Activated naive CD4-positive, alpha-beta T cell treated with anti-CD3 and anti-CD28 coated beads, Interleukin-2, amount 50 U/mL, for 16 hours (primary cell): ENCODE measurements at regions not wholly inside any gene's neighbourhood (a gene's known extent, or its start where the extent isn't known, plus 50 kb on each side); places are given as distances from the start of the nearest gene placed in this dataset.
"Not testable (repeated sequence)": the region's sequence is repeated elsewhere in the genome, so short reads cannot be mapped to it uniquely, and the experiment has no call there.

Source experiments
- DNase-seq: peaks from one replicate; pipeline ENCODE4 v3.0.0-alpha.2; 2020

DNA sequence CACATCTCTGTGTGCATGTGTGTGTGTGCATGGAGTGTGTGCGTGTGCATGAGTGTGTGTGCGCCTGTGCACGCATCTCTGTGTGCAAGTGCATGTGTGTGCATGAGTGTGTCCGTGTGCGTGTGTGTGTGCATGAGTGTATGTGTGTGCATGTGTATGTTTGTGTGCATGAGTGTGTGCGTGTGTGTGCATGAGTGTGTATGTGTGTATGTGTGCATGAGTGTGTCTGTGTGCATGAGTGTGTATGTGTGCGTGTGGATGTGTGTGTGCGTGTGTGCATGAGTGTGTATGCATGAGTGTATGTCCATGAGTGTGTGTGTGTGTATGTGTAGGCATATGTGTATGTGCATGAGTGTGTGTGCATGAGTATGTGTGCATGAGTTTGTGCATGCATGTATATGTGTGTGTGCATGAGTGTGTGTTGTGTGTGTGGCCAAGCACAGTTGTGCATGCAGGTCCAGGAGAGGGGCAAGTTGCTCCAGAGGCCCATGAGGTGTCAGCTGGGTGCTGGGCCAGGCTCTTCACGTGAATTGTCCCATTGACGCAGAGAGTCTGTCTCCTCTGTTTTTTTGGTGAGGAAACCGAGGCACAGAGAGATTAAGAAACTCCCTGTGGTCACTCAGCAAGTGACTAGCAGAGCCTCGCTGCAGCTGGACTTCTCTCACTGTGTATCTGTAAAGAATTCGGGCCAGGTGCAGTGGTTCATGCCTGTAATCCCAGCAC lies 75.5 kb downstream of the ASB1 start:
- DNase-seq, result no peak

DNA sequence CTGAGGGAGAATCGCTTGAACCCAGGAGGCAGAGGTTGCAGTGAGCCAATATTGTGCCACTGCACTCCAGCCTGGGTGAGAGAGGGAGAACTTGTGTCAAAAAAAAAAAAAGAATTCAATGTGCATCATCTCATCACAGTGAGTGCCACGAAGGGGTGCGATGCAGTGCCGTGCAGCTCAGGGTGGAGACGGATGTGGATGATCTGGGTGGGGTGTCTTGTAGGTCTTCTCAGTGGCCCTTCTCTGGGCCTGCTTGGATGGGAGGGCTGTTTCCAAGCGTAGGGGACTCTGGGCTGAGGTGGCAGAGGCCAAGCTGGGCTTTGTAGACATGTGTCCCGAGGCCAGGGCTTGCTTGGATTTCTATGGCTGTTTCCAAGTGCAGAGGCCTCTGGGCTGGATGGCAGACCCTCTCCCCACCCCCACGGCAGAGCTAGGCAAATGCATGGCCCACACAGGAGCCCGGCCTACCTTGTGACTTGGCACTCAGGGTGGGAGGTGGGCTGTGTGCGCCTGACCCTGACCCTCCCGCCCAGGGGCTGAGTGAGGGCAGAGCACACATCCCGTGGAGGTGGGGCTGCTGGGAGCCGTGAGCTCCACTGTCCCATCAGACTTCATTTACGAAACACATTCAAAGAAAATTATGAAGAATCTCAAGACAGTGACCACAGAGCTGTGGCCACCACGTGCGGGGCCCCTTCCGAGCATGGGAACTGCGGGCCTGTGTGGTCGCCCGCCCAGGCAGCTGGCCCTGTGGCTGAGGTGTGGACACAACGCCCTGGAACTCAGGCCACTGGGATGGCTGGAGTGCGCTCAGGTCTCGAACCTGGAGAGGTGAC lies 76.4 kb downstream of the ASB1 start:
- no peak for DNase-seq

DNA sequence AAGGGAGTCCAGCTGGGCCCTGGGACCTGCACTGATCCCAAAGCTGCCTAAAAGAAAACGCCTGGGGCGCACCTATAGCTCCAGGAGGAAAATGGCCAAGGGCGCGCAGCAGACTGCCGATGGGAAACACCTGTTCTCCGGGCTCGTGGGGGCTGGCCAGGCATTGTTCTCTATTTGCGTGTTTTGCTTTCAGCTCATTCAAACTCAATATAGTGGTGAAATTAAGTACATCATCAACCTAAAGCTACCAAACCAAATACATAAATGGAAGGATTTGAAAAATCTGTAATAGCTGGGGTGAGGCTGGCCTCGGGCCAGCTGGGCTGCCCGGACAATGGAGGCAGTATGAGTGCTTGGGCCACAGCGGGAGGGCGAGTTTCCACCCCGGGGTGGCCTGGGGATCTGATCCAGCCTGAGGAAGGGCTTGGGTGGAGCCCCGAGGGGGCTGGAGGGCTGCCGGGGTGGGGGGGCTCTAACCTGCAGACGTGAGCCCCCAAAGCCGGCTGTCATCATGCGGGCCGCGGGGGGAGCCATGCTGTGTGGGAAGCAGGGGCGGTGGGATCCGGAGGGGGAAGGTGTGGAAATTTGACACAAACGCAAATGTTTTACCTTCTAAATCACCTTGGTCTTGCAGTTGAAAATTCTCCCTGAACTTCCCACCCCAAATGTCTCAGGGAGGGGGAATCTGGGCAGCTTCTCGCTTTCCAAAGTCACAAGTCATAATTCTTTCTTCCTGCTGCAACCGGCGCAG lies 77.6 kb downstream of the ASB1 start:
- DNase-seq, result no peak

DNA sequence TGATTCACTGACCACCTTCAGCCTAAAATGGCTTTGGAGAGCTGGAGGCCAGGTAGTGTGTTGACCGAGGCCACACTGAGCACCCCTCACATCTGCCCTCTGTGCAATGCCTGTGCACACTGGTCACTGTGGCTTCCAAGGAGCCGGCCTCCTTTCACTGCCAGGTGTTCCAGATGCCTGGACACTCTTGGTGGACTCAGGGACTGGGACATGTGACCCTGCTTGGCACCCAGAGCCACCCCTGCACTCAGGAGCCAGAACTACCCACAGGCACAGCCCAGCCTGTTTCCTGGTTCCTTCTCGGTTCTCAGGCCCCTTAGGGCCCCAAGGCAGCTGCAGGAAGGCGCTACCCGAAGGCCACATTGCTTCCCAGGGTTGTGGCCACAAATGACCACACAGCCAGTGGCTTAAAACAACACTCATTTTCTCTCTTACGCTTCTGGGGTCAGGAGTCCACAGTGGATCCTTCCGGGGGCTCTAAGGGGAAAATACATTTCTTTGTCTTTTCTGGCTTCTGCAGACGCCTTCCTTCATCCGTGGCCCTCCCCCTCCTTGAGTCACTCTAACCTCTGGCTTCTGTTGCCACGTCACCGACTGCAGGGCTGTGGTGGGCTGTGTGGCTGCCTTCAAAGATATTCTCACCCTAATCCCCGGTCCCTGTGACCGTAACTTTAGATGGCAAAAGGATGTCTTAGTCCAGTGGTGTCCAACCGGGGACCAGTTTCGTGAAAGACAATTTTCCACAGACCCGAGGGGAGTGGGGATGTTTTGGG lies 78.6 kb downstream of the ASB1 start:
- no peak for DNase-seq

DNA sequence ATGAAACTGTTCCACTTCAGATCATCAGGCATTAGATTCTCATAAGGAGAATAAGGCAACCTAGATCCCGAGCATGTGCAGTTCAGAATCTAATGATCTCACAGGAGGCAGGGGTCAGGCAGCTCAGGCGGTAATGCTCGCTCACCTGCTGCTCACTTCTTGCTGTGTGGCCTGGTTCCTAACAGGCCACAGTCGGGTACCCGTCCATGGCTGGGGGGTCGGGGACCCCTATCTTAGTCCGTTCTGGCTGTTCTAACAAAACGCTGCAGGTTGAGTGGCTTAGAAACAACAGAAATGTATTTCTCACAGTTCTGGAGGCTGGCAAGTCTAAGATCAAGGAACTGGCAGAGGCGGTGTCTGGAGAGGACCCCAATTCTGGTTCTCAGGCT lies 79.2 kb downstream of the ASB1 start:
- no peak for DNase-seq

DNA sequence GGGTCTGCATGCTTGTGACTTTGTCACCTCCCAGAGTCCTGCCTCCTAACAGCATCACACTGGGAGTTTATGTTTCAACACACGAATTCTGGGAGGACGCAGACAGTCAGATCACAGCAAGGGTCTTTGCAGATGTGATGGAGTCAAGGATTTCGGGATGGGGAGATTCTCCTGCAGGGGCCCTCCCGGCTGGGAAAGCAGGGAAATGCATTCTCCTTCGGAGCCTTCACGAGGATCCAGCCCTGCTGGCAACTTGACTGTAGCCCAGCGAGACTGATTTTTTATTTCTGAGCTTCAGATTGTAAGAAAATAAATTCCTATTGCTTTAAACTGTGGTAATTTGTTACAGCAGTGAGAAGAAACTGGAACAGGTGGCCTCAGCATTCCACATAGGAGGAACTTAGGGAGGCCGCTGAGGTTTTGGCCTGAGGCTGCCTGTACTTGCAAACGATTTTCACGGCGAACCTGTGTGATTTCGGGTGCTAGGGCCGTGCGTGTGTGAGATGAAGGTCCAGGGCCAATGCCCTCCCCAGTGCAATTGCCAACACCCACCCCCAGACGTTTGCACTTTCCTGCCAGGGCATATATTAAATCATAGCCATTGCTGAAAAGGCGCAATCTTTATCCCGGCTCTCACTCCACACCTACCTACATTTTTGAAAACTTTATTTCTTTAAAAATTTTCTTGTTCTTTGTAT lies 79.8 kb downstream of the ASB1 start:
- DNase-seq, result no peak

DNA sequence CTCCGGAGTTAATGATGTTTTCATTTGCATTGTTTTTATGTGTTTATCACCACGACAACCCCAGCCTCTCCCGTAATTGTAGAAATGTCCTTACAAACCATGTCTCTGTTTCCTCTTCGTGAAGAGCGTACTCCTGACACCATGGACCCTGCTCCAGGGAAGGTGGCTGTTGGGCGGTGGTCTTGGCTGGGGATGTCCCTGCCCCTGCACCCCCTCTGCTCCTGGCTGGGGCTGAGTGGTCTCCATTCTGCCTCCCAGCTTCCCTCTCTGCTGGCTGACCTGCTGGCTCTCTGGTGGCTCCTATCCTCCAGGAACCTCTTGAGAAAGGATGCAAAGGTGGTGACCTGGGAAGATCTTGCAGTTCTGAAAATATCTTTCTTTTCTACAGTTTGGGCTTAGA lies 81.1 kb downstream of the ASB1 start:
- DNase-seq, result no peak

DNA sequence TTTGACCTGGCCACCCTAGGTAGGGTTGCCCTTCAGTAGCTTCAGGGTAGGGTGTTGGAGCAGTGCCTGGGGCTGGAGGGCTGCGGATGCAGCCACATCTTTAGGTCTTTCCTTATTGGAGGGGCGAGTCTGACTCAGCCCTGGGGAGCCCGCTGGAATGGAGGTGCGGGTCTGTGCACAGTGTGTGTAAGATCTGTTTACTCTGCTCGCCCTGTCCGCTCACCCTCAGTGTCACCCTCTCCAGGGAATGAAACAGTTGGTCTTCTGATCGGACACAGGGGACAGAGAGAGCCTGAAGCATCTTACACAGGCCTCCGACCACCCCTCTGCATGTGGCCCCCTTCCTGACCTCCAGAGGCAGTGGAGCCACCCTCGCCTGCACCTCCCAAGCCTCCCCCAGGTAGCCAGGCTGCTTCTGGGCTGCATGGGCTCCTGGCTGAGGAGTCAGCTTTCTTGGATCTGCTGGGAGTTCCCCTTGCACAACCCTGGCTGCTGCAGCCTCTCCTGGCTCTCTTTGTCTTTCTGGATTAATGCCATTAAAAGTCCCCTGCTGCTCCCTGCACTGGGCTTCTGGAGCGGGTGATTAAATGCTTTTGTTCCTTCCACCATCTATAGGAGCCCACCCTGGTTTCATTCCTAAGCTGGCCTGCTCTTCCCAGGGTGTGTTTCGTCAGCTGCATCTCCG lies 82.6 kb downstream of the ASB1 start:
- no peak for DNase-seq

DNA sequence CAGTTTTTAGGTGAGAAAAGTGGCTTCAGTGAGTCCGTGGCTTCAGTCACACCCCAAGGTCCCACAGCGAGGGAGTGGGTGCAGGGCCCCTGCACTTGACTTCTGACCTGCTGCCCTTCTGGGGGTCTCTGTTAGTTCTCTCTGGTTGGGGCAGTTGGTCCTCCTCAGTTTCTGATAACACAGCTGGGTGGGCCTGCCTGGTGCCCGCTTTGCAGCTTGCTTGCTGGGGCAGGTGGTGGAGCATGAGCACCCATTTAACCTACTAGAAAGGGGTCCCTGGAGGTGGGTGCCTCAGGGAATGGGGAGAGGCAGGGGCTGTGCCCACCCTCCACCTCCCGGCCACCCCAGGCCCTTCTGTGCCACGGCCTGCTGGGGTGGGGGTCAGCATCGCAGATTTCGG lies 83.2 kb downstream of the ASB1 start:
- no peak for DNase-seq

DNA sequence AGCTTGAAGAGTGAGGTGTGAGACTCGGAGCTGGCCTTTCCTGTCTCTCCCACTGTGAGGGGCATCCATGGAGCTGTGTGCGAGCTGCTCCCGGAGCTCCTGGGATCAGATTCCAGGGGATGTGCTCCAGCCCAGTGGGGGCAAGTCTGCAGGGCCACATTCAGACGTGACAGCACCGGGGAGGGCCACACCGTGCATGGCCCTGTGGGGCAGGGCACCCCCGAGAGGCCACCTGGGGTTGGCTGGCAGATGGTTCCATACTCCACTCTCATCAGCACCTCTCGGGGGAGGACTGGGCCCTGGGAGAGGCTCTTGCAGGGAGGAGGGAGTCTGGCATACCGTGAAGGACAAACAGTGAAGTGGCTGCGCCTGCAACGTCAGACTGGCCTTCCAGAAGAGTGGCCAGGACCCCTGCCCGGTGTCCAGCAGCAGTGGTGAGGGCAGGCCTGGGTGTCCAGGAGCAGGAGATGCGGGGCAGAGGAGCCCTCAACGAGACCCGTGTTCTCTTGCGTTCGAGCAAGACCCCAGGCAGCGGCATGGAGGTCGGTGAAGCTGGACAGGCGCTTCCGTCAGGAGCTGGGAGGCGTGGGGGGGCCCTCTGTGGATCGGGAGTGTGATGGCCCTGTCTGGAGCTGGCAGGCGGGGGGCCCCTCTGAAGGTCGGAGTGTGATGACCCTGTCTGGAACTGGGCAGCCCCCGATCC lies 84.3 kb downstream of the ASB1 start:
- no peak for DNase-seq

DNA sequence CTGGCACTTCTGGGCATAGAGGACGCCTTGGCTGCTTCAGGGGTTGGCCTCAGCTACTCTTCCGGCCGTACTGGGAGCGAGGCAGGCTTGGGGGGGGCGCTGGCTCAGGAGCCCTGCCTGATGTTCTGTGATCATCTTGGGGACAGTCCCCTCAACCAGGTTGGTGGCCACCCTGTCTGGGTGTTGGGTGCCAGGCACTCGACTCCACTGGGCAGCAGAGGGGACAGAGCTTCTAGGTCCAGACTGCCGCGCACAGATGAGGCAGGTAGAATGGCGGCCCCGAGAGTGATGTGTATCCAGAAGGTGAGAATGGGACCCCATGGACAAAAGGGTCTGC lies 84.9 kb downstream of the ASB1 start:
- DNase-seq, result no peak

DNA sequence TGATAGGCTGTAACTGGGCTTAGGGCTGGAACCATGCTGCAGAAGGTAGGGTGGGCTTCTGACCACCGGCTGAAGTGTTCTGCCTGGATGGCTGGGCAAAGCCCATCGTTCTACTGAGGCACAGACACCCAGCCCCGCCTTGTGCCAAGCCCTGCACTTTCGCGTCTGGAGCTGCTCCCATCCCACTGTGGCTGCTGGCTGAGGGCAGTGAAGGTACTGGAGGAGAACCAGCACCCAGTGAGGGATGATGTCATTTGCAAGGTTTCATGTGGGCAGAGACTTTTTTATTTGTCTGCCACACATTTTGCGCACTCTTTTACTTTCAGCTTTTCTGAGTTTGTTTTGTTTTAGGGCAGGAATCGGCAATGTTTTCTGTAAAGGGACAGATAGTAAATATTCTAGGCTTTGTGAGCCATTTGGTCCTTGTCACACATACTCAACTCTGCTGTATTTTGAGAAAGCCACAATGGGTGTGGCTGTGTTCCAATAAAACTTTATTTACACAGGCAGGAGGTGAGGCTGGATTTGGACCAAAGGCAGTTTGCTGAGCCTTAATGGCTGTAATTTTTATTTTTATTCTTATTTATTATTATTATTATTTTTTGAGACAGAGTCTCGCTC lies 85.6 kb downstream of the ASB1 start:
- DNase-seq, result no peak

DNA sequence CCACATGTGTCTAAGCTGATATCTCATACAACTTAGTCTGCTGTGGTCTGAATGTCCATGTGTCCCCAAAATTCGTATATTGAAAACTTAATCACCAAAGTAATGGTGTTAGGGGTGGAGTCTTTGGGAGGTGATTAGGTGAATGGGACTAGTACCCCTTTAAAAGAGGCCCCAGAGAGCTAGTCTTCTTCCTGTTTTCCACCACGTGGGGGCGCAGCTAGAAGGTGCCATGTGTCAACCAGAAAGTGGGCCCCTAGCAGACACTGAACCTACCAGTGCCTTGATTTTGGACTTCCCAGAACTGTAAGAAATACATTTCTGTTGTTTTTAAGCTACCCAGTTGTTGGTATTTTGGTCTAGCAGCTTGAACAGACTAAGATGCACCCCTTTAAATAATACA lies 86.6 kb downstream of the ASB1 start:
- no peak for DNase-seq

DNA sequence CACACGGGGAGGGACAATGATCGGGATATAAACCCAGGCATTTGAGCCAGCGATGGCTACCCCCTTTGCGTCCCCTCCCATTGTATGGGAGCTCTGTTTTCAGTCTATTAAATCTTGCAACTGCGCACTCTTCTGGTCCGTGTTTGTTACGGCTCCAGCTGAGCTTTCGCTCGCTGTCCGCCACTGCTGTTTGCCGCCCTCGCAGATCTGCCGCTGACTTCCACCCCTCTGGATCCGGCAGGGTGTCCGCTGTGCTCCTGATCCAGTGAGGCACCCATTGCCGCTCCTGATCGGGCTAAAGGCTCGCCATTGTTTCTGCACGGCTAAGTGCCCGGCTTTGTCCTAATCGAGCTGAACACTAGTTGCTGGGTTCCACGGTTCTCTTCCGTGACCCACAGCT lies 87.3 kb downstream of the ASB1 start:
- DNase-seq, result not testable (repeated sequence)

DNA sequence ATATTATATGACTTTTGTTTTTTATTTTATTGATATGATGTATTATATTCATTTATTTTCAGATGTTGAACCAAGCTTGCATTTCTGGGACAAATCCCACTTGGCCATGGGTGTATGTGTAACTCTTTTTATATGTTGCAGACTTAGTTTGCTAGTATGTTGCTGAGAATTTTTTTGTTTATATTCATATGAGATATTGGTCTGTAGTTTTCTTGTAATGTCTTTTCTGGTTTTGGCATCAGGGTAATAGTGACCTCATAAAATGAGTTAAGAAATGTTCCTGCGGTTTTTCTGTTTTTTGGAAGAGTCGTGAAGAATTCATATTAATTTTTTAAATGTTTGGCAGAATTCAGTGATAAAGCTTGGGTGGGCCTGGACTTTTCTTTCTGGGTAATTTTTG lies 88.7 kb downstream of the ASB1 start:
- DNase-seq, result no peak

DNA sequence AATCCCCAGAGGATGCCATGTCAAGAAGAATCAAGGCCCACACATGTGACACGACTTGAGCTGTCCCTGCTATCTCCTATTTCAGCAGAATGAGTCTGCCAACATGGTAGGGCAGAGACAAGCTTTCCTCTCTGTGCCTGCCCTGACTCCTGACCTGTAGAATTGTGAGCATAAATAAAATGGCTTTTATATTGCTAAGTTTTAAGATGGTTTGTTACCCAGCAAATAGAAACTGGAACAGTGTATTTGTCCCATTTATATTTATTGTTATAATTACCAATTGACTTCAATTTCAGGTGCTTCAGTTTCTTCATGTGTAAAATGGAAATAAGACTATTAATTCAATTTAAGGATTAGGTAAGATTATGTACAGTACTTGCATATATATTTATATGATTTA lies 90.5 kb downstream of the ASB1 start:
- DNase-seq, result no peak

DNA sequence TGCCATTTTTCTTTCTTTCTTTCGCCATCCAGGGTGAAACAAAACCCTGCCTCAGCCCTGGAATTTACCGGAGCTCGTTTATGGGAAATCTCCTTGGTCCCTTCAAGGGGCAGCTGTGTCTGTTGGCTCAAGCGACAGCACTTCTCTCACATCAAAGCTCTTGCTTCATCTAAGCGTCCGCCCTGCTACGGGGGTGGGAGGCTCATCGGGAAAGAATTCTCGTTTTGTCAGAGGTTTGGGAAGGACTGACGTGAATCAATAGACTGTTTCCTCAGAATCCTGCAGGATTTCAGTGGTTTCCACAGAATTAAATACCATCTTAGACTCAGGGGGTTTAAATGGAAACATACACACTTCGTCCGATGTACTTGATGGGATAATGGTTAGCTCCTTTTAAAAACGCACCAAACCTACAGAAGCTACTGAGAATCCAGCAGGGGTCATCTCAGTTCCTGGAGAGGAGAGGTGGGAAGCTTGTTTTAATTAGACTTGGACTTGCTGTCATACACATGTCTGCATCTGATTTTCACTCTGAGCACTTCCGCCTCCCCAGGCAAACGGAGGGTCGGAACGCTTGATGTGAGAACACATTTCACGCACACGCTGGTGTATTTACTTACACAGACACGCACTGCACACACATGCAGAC lies 91.6 kb downstream of the ASB1 start:
- DNase-seq, result no peak

DNA sequence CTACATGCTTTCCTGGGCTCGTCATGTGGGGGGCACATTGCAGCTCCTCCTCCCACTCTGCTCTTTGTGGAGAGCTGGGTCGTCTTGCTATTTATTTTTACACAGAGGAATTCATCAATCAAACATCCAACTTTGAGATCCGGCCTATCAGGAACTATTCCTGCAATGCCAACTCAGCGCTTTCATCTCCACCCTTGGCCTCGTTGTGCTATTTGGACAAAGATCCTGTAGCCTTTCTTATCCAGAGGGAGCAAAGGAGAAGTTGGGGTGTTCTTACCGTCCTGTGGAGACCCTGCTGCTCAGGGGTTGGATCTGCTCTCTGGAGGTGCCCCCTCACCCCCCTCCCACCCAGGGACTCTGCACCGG lies 92.1 kb downstream of the ASB1 start:
- no peak for DNase-seq

DNA sequence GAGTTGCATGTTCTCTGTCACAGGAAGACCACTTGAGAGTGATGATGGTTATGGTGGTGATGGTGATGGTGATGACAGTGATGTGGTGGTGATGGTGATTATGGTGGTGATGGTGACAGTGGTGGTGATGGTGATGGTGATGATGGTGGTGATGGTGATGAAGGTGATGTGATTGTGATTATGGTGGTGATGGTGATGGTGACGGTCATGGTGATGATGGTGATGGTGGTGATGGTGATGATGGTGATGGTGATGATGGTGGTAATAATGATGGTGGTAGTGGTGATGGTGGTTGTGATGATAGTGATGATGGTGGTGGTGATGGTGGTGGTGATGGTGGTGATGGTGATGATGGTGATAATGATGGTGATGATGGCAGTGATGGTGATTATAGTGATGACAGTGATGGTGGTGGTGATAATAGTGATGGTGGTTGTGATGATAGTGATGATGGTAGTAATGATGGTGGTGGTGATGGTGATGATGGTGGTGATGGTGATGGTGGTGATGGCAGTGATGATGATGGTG lies 93.7 kb downstream of the ASB1 start:
- DNase-seq, result no peak

DNA sequence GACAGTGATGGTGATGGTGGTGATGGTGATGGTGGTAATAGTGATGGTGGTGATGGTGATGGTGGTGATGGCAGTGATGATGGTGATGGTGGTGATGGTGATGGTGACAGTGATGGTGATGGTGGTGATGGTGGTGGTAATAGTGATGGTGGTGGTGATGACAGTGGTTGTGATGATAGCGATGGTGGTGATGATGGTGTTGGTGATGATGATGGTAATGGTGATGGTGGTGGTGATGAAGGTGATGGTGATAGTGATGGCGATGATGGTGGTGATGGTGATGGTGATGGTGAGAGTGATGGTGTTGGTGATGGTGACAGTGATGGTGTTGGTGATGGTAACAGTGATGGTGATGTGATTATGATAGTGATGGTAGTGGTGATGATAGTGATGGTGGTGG lies 94.3 kb downstream of the ASB1 start:
- no peak for DNase-seq
